ENCODE measurements at regions not wholly inside any gene's neighbourhood (a gene's known extent, or its start where the extent isn't known, plus 50 kb on each side); places are given as distances from the start of the nearest gene placed in this dataset.
"Not testable (repeated sequence)": the region's sequence is repeated elsewhere in the genome, so short reads cannot be mapped to it uniquely, and the experiment has no call there.

- TF ChIP-seq CTCF (IDR thresholded peaks at IDR 0.05); POLR2AphosphoS5 (IDR thresholded peaks at IDR 0.05); POLR2A (IDR thresholded peaks at IDR 0.05); EP300 (IDR thresholded peaks at IDR 0.05; ENCODE audit: low read depth): not testable (repeated sequence)
Measured at GRCh38 chr17:20670506-20670905, 91.0 kb downstream of the CDRT15L2 start.

Data from transverse colon (tissue), 4 donors.